KMS-11 (cell line): ENCODE measurements at regions not wholly inside any gene's neighbourhood (a gene's known extent, or its start where the extent isn't known, plus 50 kb on each side); places are given as distances from the start of the nearest gene placed in this dataset.

Experiments used
- H2AFZ ChIP-seq: fragments of 200-600 bp; sonication (generic); 2 replicates; pipeline ENCODE4 v1.6.1; 2016; ENCODE audit warnings: antibody characterized with exemption, mixed run types, low read depth
- H3K27ac ChIP-seq: fragments of 200-600 bp; sonication (generic); 2 replicates; pipeline ENCODE4 v1.6.1; 2016; ENCODE audit warnings: mild to moderate bottlenecking, mixed run types
- H3K27me3 ChIP-seq: fragments of 200-600 bp; sonication (generic); 2 replicates; pipeline ENCODE4 v1.6.1; 2017; ENCODE audit warnings: mild to moderate bottlenecking, low read depth, mixed run types, moderate library complexity; ENCODE audit not compliant: insufficient read depth
- H3K36me3 ChIP-seq: fragments of 200-600 bp; sonication (generic); 2 replicates; pipeline ENCODE4 v1.6.1; 2017; ENCODE audit warnings: mild to moderate bottlenecking, mixed run types; ENCODE audit not compliant: insufficient read depth
- H3K4me1 ChIP-seq: fragments of 200-600 bp; sonication (generic); 2 replicates; pipeline ENCODE4 v1.6.1; 2016; ENCODE audit warnings: mild to moderate bottlenecking, low read depth, mixed run types; ENCODE audit not compliant: poor library complexity, severe bottlenecking
- H3K4me2 ChIP-seq: fragments of 200-600 bp; sonication (generic); 2 replicates; pipeline ENCODE4 v1.7.0; 2016; ENCODE audit warnings: mild to moderate bottlenecking, mixed run types
- H3K4me3 ChIP-seq: fragments of 200-600 bp; sonication (generic); IDR thresholded peaks from 2 replicates; pipeline ENCODE4 v1.6.1; 2017; ENCODE audit warnings: low read depth, low read length, mixed read lengths; ENCODE audit not compliant: insufficient read depth
- H3K79me2 ChIP-seq: fragments of 200-600 bp; sonication (generic); 2 replicates; pipeline ENCODE4 v1.6.1; 2016; ENCODE audit warnings: low read depth, mixed run types; ENCODE audit not compliant: insufficient read depth
- H3K9ac ChIP-seq: fragments of 200-600 bp; sonication (generic); 2 replicates; pipeline ENCODE4 v1.6.1; 2016; ENCODE audit warnings: mild to moderate bottlenecking, mixed run types
- H4K20me1 ChIP-seq: fragments of 200-600 bp; sonication (generic); 2 replicates; pipeline ENCODE4 v1.6.1; 2016; ENCODE audit warnings: mild to moderate bottlenecking, mixed run types; ENCODE audit not compliant: insufficient read depth
- CTCF ChIP-seq: fragments of 200-600 bp; sonication (generic); conservative IDR thresholded peaks from 2 replicates; pipeline ENCODE4 v1.6.1; 2017; ENCODE audit warnings: low read depth, mild to moderate bottlenecking, antibody characterized with exemption, low read length, moderate library complexity, mixed read lengths

DNA sequence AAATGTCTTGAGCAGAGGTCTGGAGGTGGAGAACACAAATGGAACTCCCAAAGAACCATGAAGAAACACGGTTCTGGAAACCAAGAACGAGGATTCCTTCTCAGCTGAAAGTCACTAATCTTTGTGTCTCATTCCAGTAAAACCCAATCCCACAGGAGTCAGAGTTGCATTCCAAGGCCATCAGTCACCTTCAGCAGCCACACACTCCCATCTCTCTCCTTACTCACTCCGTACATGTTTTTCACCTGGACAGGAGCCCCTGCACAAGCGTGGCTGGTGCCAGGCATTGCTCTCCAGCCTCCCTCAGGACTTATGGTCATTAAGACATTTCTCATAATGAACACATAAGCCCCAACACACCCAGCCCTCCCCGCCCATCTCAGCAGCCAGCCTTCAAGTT lies 175.4 kb upstream of the SIX2 start:
- Histone ChIP-seq H3K36me3 (no peaks in the 10 kb centered on the region), H3K9ac (no peak overlapping the region), H3K4me3 (no peak overlapping the region), H3K79me2 (no peaks in the 10 kb centered on the region), H4K20me1 (no peaks in the 10 kb centered on the region), H2AFZ (no peak overlapping the region), H3K27me3 (no peaks in the 10 kb centered on the region), H3K4me2 (no peak overlapping the region), H3K4me1 (no peaks in the 10 kb centered on the region), H3K27ac (no peak overlapping the region)
- no peak for TF ChIP-seq CTCF

- Histone ChIP-seq H3K4me1 (no peaks in the 10 kb centered on the region), H3K27ac (no peak overlapping the region), H2AFZ (no peak overlapping the region), H3K4me2 (no peak overlapping the region), H3K9ac (no peak overlapping the region), H3K79me2 (no peaks in the 10 kb centered on the region), H3K27me3 (no peaks in the 10 kb centered on the region), H3K4me3 (no peak overlapping the region), H3K36me3 (no peaks in the 10 kb centered on the region), H4K20me1 (no peaks in the 10 kb centered on the region)
- TF ChIP-seq CTCF: no peak
These were observed 173.5 kb upstream of the SIX2 start for GRCh38 chr2:45182667-45183295.

- Histone ChIP-seq H2AFZ (no peak overlapping the region), H3K27me3 (no peaks in the 10 kb centered on the region), H3K27ac (no peak overlapping the region), H3K4me1 (no peaks in the 10 kb centered on the region), H3K4me2 (no peak overlapping the region), H4K20me1 (no peaks in the 10 kb centered on the region), H3K4me3 (no peak overlapping the region), H3K36me3 (no peaks in the 10 kb centered on the region), H3K9ac (no peak overlapping the region), H3K79me2 (no peaks in the 10 kb centered on the region)
- no peak for TF ChIP-seq CTCF
These were observed 171.5 kb upstream of the SIX2 start for GRCh38 chr2:45180779-45181178.

GRCh38 chr2:45180033-45180746 lies 170.9 kb upstream of the SIX2 start:
- no peak for TF ChIP-seq CTCF
- Histone ChIP-seq H4K20me1 (no peaks in the 10 kb centered on the region), H3K27me3 (no peaks in the 10 kb centered on the region), H3K79me2 (no peaks in the 10 kb centered on the region), H3K4me1 (no peaks in the 10 kb centered on the region), H3K4me3 (no peak overlapping the region), H3K36me3 (no peaks in the 10 kb centered on the region), H2AFZ (no peak overlapping the region), H3K4me2 (no peak overlapping the region), H3K9ac (no peak overlapping the region), H3K27ac (no peak overlapping the region)
